Heart left ventricle (tissue), 16 donors: ENCODE measurements at regions not wholly inside any gene's neighbourhood (a gene's known extent, or its start where the extent isn't known, plus 50 kb on each side); places are given as distances from the start of the nearest gene placed in this dataset.

ENCODE experiments used
- ATAC-seq, 4 donors: fragments of 200-7000 bp; cut with Tn5 transposase; one replicate each; pipeline ENCODE4 v1.9.1; 2020 to 2022; ENCODE audit warnings: moderate library complexity in 4 of 4, mild to moderate bottlenecking in 3 of 4, moderate number of reproducible peaks in 1 of 4
- DNase-seq, 5 donors: peaks; one replicate each; pipeline ENCODE4 v3.0.0-alpha.2; 2020
- H3K27ac ChIP-seq, 12 donors: fragments of 200-600 bp; sonication (generic) in 4 of 12; one replicate each; pipeline versions ENCODE4 v1.5.0 to v1.8.0; 2016 to 2022; ENCODE audit warnings: mild to moderate bottlenecking in 2 of 12
- H3K27me3 ChIP-seq, 9 donors: fragments of 200-600 bp; sonication (generic) in 2 of 9; one replicate each; pipeline versions ENCODE4 v1.5.1 to v1.8.0; 2016 to 2022; ENCODE audit warnings: mild to moderate bottlenecking in 3 of 9
- H3K36me3 ChIP-seq, 9 donors: fragments of 200-600 bp; sonication (generic) in 2 of 9; one replicate each; pipeline versions ENCODE4 v1.5.0 to v1.8.0; 2018 to 2022; ENCODE audit warnings: mild to moderate bottlenecking in 2 of 9
- H3K4me1 ChIP-seq, 12 donors: fragments of 200-600 bp; sonication (generic) in 4 of 12; one replicate each; pipeline versions ENCODE4 v1.5.0 to v1.8.0; 2016 to 2022; ENCODE audit warnings: mild to moderate bottlenecking in 3 of 12
- H3K4me3 ChIP-seq, 12 donors: fragments of 200-600 bp; sonication (generic) in 4 of 12; one replicate each; pipeline versions ENCODE4 v1.5.0 to v1.8.0; 2017 to 2022; ENCODE audit warnings: mild to moderate bottlenecking in 9 of 12, moderate library complexity in 4 of 12
- H3K9me3 ChIP-seq, 12 donors: fragments of 200-600 bp; sonication (generic) in 4 of 12; one replicate each; pipeline versions ENCODE4 v1.5.0 to v1.8.0; 2016 to 2022; ENCODE audit warnings: mild to moderate bottlenecking in 1 of 12
- CTCF ChIP-seq, 12 donors: fragments of 200-600 bp; sonication (generic) in 4 of 12; IDR thresholded peaks; one replicate each; pipeline versions ENCODE4 v1.5.0 to v1.8.0; 2018 to 2022; ENCODE audit warnings: antibody characterized with exemption in 12 of 12, mild to moderate bottlenecking in 5 of 12
- POLR2A ChIP-seq, 2 donors: fragments of 450-650 bp; IDR thresholded peaks; one replicate each; pipeline ENCODE4 v1.6.1; 2017; ENCODE audit warnings: antibody characterized with exemption in 2 of 2, mild to moderate bottlenecking in 2 of 2, moderate library complexity in 2 of 2
- WGBS, 4 donors: extraction: QIAGEN DNeasy Blood & Tissue Kit in 2 of 4; methylation state at CpG; one replicate each; pipeline versions ENCODE4 v1.1.5 to v1.1.7; 2013 to 2018; 5-methylcytosine and 5-hydroxymethylcytosine counted together
- intact Hi-C, 10 donors: fragments of 100-400 bp; cut with DNase I; formaldehyde crosslinking; loops; one replicate each; pipeline versions ENCODE4 v1.11.1 to v1.14.2; 2022
- donor health status: ischemic (EF 13 %, LVEDD 7.1; RV severe dilation, severe dysfunction).
- donor health status: healthy with polysubstance abuse.
- donor health status: DM: no; HTN: yes; CAD: no.
- donor health status: DM: no; HTN: no; CAD: no.
- donor health status: ischemic (EF 25% LVEDD 6.9; RV normal size, moderate dysfunction).
- donor health status: ischemic (EF 25% LVEDD 5.7; RV mildly dilated, moderate dysfunction).
- donor health status: healthy.
- donor health status: DM: yes; HTN: yes; CAD: no.
- donor health status: ischemic (EF 35%, LVEDD 5.7; RV mildly dilated, moderate dysfunction).
- donor health status: nonischemic (EF 11% LVEDD 7.7; RV severe dilation, severe dysfunction).
- donor health status: DM: yes; HTN: yes; CAD: no.
- donor health status: PGD.
- donor health status: ischemic (EF 29% LVEDD 5.4; RV normal size, mild dysfunction).
- donor health status: nonischemic (EF 23%, LVEDD 6.1; RV moderate dilation, normal function).

- Histone ChIP-seq H3K27me3 (peaks cover 0 to 49% (median 16%) of the 10 kb centered on the region in 9 donors), H3K27ac (no peak overlapping the region), H3K36me3 (no peaks in the 10 kb centered on the region), H3K4me1 (no peaks in the 10 kb centered on the region), H3K9me3 (no peaks in the 10 kb centered on the region), H3K4me3 (no peak overlapping the region)
- DNase-seq, result no peak
- ATAC-seq, result no peak
- WGBS, 4 donors, result 11 to 21% (median 20%) methylated on average over 8 of the region's 8 CpGs
- intact Hi-C loops, result no loop called here
- no peak for TF ChIP-seq POLR2A (IDR thresholded peaks at IDR 0.05)
- no peak for TF ChIP-seq CTCF (IDR thresholded peaks at IDR 0.05)
Measured at GRCh38 chr15:60118146-60118545, 114.0 kb downstream of the FOXB1 start.

- 21 to 31% (median 25%) methylated on average over 3 of the region's 3 CpGs for WGBS, 4 donors
Measured at GRCh38 chr15:60118626-60119025, 114.5 kb downstream of the FOXB1 start.

GRCh38 chr15:60119101-60119500 is 115.0 kb downstream of the FOXB1 start:
- ATAC-seq (no peak), DNase-seq (no peak)
- TF ChIP-seq POLR2A (IDR thresholded peaks at IDR 0.05) (no peak), CTCF (IDR thresholded peaks at IDR 0.05) (no peak)
- Histone ChIP-seq H3K9me3 (no peaks in the 10 kb centered on the region), H3K27ac (no peak overlapping the region), H3K27me3 (peaks cover 0 to 54% (median 16%) of the 10 kb centered on the region in 9 donors), H3K36me3 (no peaks in the 10 kb centered on the region), H3K4me3 (no peak overlapping the region), H3K4me1 (no peaks in the 10 kb centered on the region)
- intact Hi-C loops, result no loop called here
- 36 to 37% (median 37%) methylated on average over 4 of the region's 4 CpGs for WGBS, 4 donors

More at GRCh38 chr15:60118626-60119025, 114.5 kb downstream of the FOXB1 start:
- Histone ChIP-seq H3K4me3 (no peak overlapping the region), H3K36me3 (no peaks in the 10 kb centered on the region), H3K9me3 (no peaks in the 10 kb centered on the region), H3K27ac (no peak overlapping the region), H3K27me3 (peaks cover 0 to 51% (median 16%) of the 10 kb centered on the region in 9 donors), H3K4me1 (no peaks in the 10 kb centered on the region)
- TF ChIP-seq CTCF (IDR thresholded peaks at IDR 0.05) (no peak), POLR2A (IDR thresholded peaks at IDR 0.05) (no peak)
- ATAC-seq (no peak), DNase-seq (no peak)
- intact Hi-C loops, result no loop called here

- no peak for DNase-seq
- intact Hi-C loops, result no loop called here
- no peak overlapping the region for H3K27ac ChIP-seq
- TF ChIP-seq CTCF (IDR thresholded peaks at IDR 0.05) (no peak), POLR2A (IDR thresholded peaks at IDR 0.05) (no peak)
- H3K27me3 ChIP-seq, result peaks cover 0 to 50% (median 12%) of the 10 kb centered on the region in 9 donors
- no peak for ATAC-seq
- 19 to 31% (median 24%) methylated on average over 2 of the region's 2 CpGs for WGBS, 4 donors
- H3K4me3 ChIP-seq, result no peak overlapping the region
- no peaks in the 10 kb centered on the region for H3K36me3 ChIP-seq
- no peaks in the 10 kb centered on the region for H3K4me1 ChIP-seq
- H3K9me3 ChIP-seq, result no peaks in the 10 kb centered on the region
Measured at GRCh38 chr15:60120100-60120499, 116.0 kb downstream of the FOXB1 start.
